CD4-positive, alpha-beta T cell (primary cell): ENCODE measurements at regions not wholly inside any gene's neighbourhood (a gene's known extent, or its start where the extent isn't known, plus 50 kb on each side); places are given as distances from the start of the nearest gene placed in this dataset.

Experiments
- ATAC-seq: fragments of 200-7000 bp; cut with Tn5 transposase; one replicate; pipeline ENCODE4 v1.10.0; 2022; ENCODE audit warnings: mild to moderate bottlenecking; ENCODE audit not compliant: poor library complexity
- CTCF ChIA-PET: fragments of 350-600 bp; sonication (Branson Sonifier 250); formaldehyde crosslinking; loops from one replicate; lab custom pipeline; 2021; ENCODE audit warnings: antibody characterized with exemption, inconsistent platforms; lab: Charles Lee
- POLR2A ChIA-PET: fragments of 350-600 bp; sonication (Branson Sonifier 250); formaldehyde crosslinking; loops from one replicate; lab custom pipeline; 2021; ENCODE audit warnings: antibody characterized with exemption, inconsistent platforms; lab: Charles Lee
- DNase-seq, 14 experiments: peaks; one replicate each; pipeline ENCODE4 v3.0.0-alpha.2; 2013 to 2020; ENCODE audit warnings: mixed read lengths in 2 of 14
- H3K27ac ChIP-seq, 2 donors: one replicate each; pipeline versions ENCODE4 v1.5.1 to v1.7.0; 2013; ENCODE audit warnings: low read length in 2 of 2, low read depth in 1 of 2, mild to moderate bottlenecking in 1 of 2
- H3K27me3 ChIP-seq, 2 experiments: 1 replicate in 1 of 2; 2 replicates in 1 of 2; pipeline versions ENCODE4 v1.6.1 to v1.7.0; 2013; ENCODE audit warnings: low read length in 2 of 2, control low read depth in 1 of 2, mild to moderate bottlenecking in 1 of 2, moderate library complexity in 1 of 2; ENCODE audit not compliant: insufficient read depth in 2 of 2, control insufficient read depth in 1 of 2
- H3K36me3 ChIP-seq: one replicate; pipeline ENCODE4 v1.6.1; 2013; ENCODE audit warnings: low read length, control low read depth; ENCODE audit not compliant: insufficient read depth
- H3K4me1 ChIP-seq: one replicate; pipeline ENCODE4 v1.6.1; 2013; ENCODE audit warnings: low read length, control low read depth; ENCODE audit not compliant: insufficient read depth
- H3K4me3 ChIP-seq: one replicate; pipeline ENCODE4 v1.5.1; 2013; ENCODE audit warnings: mild to moderate bottlenecking, low read length, moderate library complexity
- H3K9me3 ChIP-seq, 2 experiments: 1 replicate in 1 of 2; 2 replicates in 1 of 2; pipeline versions ENCODE4 v1.6.1 to v1.7.0; 2013; ENCODE audit warnings: low read length in 2 of 2, mild to moderate bottlenecking in 2 of 2, control low read depth in 1 of 2, moderate library complexity in 1 of 2; ENCODE audit not compliant: control insufficient read depth in 1 of 2, insufficient read depth in 1 of 2
- H3K27ac Mint-ChIP-seq: one replicate; pipeline ENCODE4 v1.8.0; 2020; ENCODE audit warnings: mixed read lengths
- H3K27me3 Mint-ChIP-seq: one replicate; pipeline ENCODE4 v1.8.0; 2021; ENCODE audit warnings: mixed read lengths
- H3K36me3 Mint-ChIP-seq: one replicate; pipeline ENCODE4 v1.8.0; 2021; ENCODE audit warnings: low read depth, mixed read lengths
- H3K4me1 Mint-ChIP-seq: one replicate; pipeline ENCODE4 v1.8.0; 2021; ENCODE audit warnings: low read depth, mixed read lengths
- H3K4me3 Mint-ChIP-seq: one replicate; pipeline ENCODE4 v1.8.0; 2020; ENCODE audit warnings: mild to moderate bottlenecking, mixed read lengths
- H3K9me3 Mint-ChIP-seq: one replicate; pipeline ENCODE4 v1.8.0; 2020; ENCODE audit warnings: mixed read lengths
- intact Hi-C, 2 experiments: fragments of 100-400 bp; cut with DNase I in 1 of 2; cut with micrococcal nuclease in 1 of 2; formaldehyde crosslinking; loops; one replicate each; pipeline versions ENCODE4 v1.15.1 to v1.9.0; 2023 to 2025; cut with DNase I, micrococcal nuclease
- TF ChIP-seq, protein P1 (sequence below): fragments of 200-600 bp; IDR thresholded peaks from one replicate; pipeline ENCODE4 v1.8.0; 2022; ENCODE audit warnings: antibody characterized with exemption, mild to moderate bottlenecking

DNA sequence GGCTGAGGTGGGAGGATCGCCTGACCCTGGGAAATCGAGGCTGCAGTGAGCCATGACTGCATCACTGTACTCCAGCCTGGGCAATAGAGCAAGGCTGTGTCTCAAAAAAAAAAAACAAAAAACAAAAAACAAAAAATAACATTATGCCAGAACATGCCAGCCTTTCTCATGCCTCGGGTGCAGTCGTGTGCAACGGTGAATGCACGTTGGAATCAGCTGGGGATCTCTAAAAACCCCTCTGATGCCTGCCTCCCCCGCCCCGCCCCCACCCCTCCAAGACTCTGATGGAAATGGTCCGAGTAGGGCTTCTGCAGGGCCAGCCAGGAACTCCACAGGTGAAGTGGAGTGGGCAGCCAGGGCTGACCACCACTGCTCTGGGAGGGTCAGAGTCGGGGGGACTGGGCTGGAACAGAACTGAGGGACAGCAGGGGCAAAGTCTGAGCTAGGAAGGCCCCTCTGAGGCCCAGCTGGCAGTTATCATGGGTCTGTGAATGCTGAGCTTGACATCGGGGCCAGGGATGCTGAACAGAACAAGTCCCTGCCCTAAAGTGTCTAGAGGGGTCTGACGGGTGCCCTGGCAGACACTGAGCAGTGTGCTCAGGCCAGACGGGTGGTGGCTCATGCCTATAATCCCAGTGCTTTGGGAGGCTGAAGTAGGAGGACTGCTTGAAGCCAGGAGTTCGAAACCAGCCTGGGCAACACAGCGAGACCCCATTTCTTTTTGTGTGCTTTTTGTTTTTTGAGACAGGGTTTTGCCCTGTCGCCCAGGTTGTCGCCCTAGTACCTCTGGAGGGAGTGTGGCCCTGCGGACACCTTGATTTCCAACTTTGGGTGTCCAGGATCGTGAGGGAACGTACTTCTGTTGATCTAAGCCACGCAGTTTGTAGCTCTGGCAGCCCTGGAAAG, 193.4 kb upstream of the GSE1 start:
- Histone ChIP-seq H3K4me3 (no peak overlapping the region), H3K27me3 (no peaks in the 10 kb centered on the region), H3K4me1 (peaks cover 16% of the 10 kb centered on the region), H3K27ac (no peak overlapping the region), H3K36me3 (no peaks in the 10 kb centered on the region), H3K9me3 (peaks cover 0 to 4% of the 10 kb centered on the region in 2 experiments)
- TF ChIP-seq, protein P1, sequence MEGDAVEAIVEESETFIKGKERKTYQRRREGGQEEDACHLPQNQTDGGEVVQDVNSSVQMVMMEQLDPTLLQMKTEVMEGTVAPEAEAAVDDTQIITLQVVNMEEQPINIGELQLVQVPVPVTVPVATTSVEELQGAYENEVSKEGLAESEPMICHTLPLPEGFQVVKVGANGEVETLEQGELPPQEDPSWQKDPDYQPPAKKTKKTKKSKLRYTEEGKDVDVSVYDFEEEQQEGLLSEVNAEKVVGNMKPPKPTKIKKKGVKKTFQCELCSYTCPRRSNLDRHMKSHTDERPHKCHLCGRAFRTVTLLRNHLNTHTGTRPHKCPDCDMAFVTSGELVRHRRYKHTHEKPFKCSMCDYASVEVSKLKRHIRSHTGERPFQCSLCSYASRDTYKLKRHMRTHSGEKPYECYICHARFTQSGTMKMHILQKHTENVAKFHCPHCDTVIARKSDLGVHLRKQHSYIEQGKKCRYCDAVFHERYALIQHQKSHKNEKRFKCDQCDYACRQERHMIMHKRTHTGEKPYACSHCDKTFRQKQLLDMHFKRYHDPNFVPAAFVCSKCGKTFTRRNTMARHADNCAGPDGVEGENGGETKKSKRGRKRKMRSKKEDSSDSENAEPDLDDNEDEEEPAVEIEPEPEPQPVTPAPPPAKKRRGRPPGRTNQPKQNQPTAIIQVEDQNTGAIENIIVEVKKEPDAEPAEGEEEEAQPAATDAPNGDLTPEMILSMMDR: no peak
- ChIA-PET CTCF (interaction anchor here (0.6 to 3.3 kb wide), 17 partner anchors 13 to 341 kb away, joined by 3 to 38 read pairs (median 4); partner anchors contain the start of gene GSE1), POLR2A (interaction anchor here (1.0 to 2.4 kb wide), 3 partner anchors 191 to 196 kb away, joined by 4 to 11 read pairs (median 7); partner anchors contain the start of gene GSE1)
- DNase-seq: peak in 1 of 14 experiments; percentile 2
- Mint-ChIP-seq H3K4me3 (no peak overlapping the region), H3K36me3 (no peaks in the 10 kb centered on the region), H3K27ac (no peak overlapping the region), H3K27me3 (no peaks in the 10 kb centered on the region), H3K4me1 (no peaks in the 10 kb centered on the region), H3K9me3 (no peaks in the 10 kb centered on the region)
- intact Hi-C loops: loop anchor here (1.0 to 5.0 kb wide), 3 partner anchors 29 to 298 kb away; no protein-coding TSS in a partner anchor
- no peak for ATAC-seq

DNA sequence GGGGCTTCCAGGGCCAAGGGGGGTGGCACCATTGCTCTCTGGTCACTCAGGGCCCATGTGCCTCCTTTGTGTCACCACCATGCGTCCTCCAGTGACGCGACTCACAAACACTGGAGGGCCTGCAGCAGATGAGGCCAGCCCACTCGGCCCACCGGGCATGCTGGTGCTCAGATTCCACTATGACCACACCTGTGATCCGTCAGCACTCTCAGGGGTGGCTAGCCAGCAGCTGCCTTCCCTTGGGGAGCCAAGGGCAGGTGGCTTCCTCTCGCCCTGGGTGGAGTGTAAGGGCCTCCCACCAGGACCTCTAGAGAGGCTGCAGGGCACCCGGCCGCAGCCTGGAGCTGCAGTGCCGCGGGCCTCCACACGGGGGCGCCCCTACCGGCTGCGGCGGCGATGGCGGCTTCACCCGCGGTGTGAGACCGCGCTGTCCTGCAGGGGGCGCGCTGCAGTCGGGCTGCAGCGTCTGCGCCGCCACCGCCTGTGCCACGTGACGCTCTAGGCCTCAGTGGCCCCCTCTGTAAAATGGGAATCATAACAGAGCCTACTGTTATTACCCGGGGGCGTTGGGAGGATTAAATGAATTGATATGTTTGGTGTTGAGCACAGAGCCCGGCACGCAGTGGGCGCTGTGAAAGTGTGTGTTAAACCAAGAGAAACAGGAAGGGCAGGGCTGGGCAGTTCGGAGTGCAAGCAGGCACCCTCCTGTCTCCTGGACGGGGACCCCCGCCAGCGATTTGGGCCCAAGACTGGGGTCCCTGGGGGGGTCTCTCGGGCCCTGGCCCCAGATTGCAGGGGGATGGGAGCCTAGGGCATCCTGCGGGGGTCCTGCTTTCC, 192.4 kb upstream of the GSE1 start:
- POLR2A ChIA-PET: interaction anchor here (1.0 to 2.4 kb wide), 3 partner anchors 190 to 196 kb away, joined by 4 to 11 read pairs (median 7); partner anchors contain the start of gene GSE1
- H3K9me3 ChIP-seq: peaks cover 0 to 4% of the 10 kb centered on the region in 2 experiments
- peak; percentile 86 for ATAC-seq
- H3K27me3 Mint-ChIP-seq: no peaks in the 10 kb centered on the region
- no peak overlapping the region for H3K4me3 Mint-ChIP-seq
- peaks cover 15% of the 10 kb centered on the region for H3K4me1 ChIP-seq
- no peak overlapping the region for H3K27ac ChIP-seq
- intact Hi-C loops: loop anchor here (1.0 kb wide), 2 partner anchors 28 to 190 kb away; no protein-coding TSS in a partner anchor
- DNase-seq: peak; percentile 50 to 89 (median 71)
- H3K36me3 ChIP-seq: no peaks in the 10 kb centered on the region
- no peaks in the 10 kb centered on the region for H3K36me3 Mint-ChIP-seq
- H3K4me3 ChIP-seq: no peak overlapping the region
- H3K27me3 ChIP-seq: no peaks in the 10 kb centered on the region
- TF ChIP-seq, protein P1: peak; percentile 100
- H3K4me1 Mint-ChIP-seq: no peaks in the 10 kb centered on the region
- no peaks in the 10 kb centered on the region for H3K9me3 Mint-ChIP-seq
- CTCF ChIA-PET: interaction anchor here (0.6 to 3.3 kb wide), 17 partner anchors 12 to 340 kb away, joined by 3 to 38 read pairs (median 4); partner anchors contain the start of gene GSE1
- no peak overlapping the region for H3K27ac Mint-ChIP-seq
